GM21576 (cell line): ENCODE measurements at regions not wholly inside any gene's neighbourhood (a gene's known extent, or its start where the extent isn't known, plus 50 kb on each side); places are given as distances from the start of the nearest gene placed in this dataset.
"Not testable (repeated sequence)": the region's sequence is repeated elsewhere in the genome, so short reads cannot be mapped to it uniquely, and the experiment has no call there.

Experiments
- ATAC-seq: cut with Tn5 transposase; IDR thresholded peaks from one replicate; pipeline ENCODE4 v1.9.1; 2021; ENCODE audit warnings: mild to moderate bottlenecking, moderate library complexity; ENCODE audit not compliant: unreplicated experiment

- no peak for ATAC-seq
Observed at GRCh38 chr5:125914471-125914870, 508.7 kb upstream of the GRAMD2B start.

DNA sequence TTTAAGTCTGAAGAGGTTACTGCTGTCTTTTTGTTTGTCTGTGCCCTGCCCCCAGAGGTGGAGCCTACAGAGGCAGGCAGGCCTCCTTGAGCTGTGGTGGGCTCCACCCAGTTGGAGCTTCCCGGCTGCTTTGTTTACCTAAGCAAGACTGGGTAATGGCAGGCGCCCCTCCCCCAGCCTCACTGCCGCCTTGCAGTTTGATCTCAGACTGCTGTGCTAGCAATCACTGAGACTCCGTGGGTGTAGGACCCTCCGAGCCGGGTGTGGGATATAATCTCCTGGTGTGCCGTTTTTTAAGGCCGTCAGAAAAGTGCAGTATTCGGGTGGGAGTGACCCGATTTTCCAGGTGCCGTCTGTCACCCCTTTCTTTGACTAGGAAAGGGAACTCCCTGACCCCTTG lies 499.3 kb upstream of the GRAMD2B start:
- ATAC-seq, result not testable (repeated sequence)

DNA sequence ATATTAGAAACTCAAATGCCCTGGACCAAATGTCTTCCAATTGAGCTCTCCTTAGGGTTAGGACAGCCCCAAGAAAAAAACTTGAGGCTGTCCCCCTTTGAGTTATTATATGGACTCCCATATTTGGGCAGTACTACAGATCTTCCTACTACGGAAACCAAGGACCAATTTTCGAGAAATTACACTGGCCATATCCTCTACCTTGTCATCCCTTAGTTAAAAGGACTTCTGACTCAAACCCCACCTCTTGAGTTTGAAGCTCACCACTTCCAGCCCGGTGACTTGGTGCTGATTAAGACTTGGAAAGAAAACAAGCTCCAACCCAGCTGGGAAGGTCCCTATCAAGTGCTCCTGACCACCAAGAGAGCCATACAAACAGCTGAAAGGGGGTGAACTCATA lies 497.0 kb upstream of the GRAMD2B start:
- ATAC-seq, result no peak

DNA sequence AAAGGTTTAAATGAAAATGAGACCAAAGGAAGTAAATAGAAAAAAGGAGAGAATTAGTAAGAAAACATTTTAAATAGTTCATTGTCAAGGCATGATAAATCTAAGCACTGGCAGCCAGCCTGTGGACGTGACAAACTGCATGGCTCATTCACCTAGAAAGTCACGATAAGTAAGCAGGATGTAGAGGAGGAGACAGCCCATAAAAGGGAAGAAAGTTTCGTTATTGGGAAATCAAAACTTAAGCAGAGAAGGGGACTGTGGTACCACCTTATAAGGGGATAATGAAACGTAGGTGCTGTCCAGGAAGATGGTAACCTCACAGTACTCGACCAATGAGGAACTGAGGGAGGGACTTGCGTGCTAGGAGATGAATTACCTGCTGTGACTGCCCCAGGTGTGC lies 494.5 kb upstream of the GRAMD2B start:
- no peak for ATAC-seq

GRCh38 chr5:125950012-125950615 lies 473.1 kb upstream of the GRAMD2B start:
- no peak for ATAC-seq

- ATAC-seq, result peak; percentile 99
Observed at GRCh38 chr5:125961150-125961549, 462.1 kb upstream of the GRAMD2B start.

GRCh38 chr5:125965577-125965976 lies 457.6 kb upstream of the GRAMD2B start:
- ATAC-seq, result no peak

- no peak for ATAC-seq
Observed at GRCh38 chr5:125967576-125967975, 455.6 kb upstream of the GRAMD2B start.

GRCh38 chr5:125969011-125969813 lies 454.0 kb upstream of the GRAMD2B start:
- ATAC-seq, result no peak

DNA sequence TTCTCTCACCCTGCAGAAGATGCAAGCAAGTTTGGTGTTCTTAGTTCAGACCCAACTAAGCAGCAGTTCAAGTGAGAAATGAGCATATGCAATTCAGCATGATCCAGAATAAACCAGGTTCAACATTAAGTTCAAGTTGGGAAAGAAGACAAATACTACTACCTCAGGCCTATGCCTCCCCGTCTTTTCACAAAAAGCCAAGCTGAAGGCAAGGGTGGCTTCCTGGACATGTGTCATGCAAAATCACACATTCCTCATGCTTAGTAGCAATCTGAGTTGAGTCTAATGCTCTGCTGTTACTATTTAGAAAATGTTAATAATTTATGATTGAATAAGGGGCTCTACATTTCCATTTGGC lies 453.4 kb upstream of the GRAMD2B start:
- ATAC-seq, result no peak

- no peak for ATAC-seq
Observed at GRCh38 chr5:125970631-125971307, 452.4 kb upstream of the GRAMD2B start.

- ATAC-seq, result no peak
Observed at GRCh38 chr5:125972706-125973105, 450.5 kb upstream of the GRAMD2B start.

DNA sequence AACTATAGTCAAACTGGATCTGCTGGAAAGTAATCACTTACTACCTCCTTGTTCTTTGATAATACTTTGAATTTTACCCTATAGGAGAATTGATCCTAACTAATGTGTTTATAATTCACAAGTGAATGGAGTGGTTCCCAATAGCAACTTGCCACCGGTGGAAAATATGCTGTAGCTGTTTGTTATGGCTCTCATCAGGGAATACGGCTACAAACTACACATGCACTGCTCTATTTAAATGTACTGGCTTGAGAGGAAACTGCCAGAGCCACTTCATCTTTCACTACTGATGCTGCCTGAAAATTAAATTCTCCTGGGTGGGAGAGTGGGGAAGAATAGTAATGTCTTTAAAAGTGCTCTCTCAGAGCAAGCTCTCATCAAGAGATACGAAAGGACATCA lies 448.5 kb upstream of the GRAMD2B start:
- ATAC-seq, result no peak

GRCh38 chr5:125976421-125977000 lies 446.7 kb upstream of the GRAMD2B start:
- ATAC-seq, result no peak

DNA sequence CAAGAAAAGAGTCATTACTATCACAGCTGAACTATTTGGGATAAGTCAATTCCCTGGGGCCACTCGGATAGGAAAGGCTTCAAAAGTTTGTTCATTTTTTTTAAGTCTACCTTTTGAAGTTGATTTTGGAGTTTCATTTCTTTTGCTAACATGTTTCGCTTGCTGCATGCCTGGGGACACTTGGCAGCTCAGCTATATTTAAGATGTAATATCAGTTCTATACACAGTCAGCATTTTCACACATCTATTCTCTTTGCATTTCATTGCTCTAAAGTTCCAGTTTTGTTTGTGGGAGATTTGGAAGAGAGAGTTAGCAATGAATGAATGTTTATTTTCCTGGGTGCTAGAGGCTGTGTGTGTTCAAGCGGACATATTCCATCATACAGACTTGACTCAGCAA lies 445.2 kb upstream of the GRAMD2B start:
- ATAC-seq, result no peak

DNA sequence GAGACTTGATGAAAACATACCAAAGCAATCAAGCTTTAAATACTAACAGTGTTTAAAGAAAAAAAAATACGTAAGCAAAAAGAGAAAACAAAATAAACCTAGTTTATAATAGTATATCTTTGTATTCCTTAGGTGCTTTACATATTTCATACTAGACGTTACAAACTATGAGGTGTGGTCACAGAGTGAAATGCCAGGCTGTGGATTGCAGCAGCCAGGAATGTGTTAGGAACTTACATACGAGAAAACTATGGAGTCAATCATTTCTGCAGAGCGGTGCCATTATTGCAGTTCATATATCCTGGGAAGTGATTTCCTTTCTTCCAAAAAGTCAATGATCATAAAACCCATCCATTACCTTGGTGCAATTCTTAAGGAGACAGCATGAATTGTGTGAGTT lies 443.6 kb upstream of the GRAMD2B start:
- ATAC-seq, result no peak

DNA sequence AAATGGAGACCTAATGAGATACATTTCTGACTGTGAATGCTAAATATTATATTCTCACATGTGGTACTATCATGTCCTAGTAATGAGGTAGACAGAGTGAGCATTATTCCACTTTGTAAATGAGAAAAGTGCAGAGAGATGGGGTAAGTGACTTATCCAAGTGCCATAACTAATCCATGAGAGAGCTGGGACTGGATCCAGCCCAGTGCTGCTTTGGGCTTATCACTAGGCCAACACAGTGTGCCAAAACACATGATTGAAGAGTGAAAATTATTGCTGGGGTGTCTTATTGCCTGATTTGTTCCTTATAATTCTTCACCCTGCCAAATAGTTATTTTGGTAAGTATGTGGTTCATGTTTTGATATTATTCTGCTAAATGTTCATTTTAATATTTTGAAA lies 442.2 kb upstream of the GRAMD2B start:
- no peak for ATAC-seq

DNA sequence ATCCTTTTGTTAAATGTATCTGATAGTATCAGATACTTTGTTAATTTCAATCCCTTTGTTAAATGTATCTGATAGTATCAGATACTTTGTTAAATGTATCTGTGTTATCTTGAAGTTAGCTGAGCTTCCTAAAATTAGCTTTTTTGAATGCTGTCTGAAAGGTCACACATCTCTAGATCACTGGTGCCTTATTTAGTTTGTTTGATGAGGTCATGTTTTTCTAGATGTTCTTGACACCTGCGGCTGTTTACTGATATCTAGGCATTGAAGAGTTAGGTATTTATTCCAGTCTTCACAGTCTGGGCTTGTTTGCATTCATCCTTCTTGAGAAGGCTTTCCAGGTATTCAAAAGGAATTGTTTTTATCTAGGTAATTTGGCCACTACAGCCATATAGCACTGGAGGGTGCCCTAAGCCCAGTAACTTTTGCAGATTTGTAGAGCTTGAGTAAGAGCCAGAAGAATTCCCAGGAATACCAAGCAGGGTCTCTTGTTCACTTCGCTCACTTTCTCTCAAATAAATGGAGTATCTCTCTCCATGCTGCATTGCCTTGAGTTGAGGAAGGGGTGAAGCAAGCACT lies 435.4 kb upstream of the GRAMD2B start:
- ATAC-seq, result no peak

GRCh38 chr5:125992050-125992449 lies 431.2 kb upstream of the GRAMD2B start:
- ATAC-seq, result no peak

DNA sequence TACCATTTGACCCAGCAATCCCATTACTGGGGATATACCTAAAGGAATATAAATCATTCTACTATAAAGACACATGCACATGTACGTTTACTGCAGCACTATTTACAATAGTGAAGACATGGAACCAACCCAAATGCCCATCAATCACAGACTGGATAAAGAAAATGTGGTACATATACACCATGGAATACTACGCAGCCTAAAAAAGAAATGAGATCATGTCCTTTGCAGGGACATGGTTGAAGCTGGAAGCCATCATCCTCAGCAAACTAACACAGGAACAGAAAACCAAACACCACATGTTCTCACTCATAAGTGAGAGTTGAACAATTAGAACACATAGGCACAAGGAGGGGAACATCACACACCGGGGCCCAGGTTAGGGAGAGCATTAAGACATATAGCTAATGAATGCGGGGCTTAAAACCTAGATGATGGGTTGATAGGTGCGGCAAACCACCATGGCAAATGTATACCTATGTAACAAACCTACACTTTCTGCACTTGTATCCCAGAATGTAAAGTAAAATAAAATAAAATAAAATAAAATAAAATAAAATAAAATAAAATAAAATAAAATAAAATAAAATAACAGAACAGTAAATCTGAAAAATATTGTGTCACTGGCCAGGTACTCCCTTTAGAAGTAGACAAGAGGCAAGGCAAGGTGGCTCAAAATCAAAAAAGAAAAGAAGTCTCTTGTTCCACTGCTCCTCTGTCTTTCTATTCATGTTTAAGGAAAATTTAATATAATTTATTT lies 423.8 kb upstream of the GRAMD2B start:
- not testable (repeated sequence) for ATAC-seq

- ATAC-seq, result no peak
Observed at GRCh38 chr5:126000507-126000906, 422.7 kb upstream of the GRAMD2B start.
